B cell (primary cell): ENCODE measurements at regions not wholly inside any gene's neighbourhood (a gene's known extent, or its start where the extent isn't known, plus 50 kb on each side); places are given as distances from the start of the nearest gene placed in this dataset.

Source experiments
- ATAC-seq: fragments of 200-7000 bp; cut with Tn5 transposase; one replicate; pipeline ENCODE4 v1.10.0; 2021; ENCODE audit warnings: low read depth, mild to moderate bottlenecking, moderate number of reproducible peaks, moderate library complexity
- CTCF ChIA-PET: fragments of 350-600 bp; sonication (Branson Sonifier 250); formaldehyde crosslinking; loops from one replicate; lab custom pipeline; 2021; ENCODE audit warnings: antibody characterized with exemption, inconsistent platforms; lab: Charles Lee
- POLR2A ChIA-PET: fragments of 350-600 bp; sonication (Branson Sonifier 250); formaldehyde crosslinking; loops from one replicate; lab custom pipeline; 2021; ENCODE audit warnings: antibody characterized with exemption; lab: Charles Lee
- DNase-seq: peaks from one replicate; pipeline ENCODE4 v3.0.0; 2013
- H2AFZ ChIP-seq: 2 replicates; pipeline ENCODE4 v1.6.1; 2012; ENCODE audit warnings: mild to moderate bottlenecking, low read depth, low read length; ENCODE audit not compliant: insufficient read depth, poor library complexity, severe bottlenecking
- H3K27ac ChIP-seq, 2 donors: 1 replicate in 1 of 2; 2 replicates in 1 of 2; pipeline ENCODE4 v1.5.1; 2012 to 2013; ENCODE audit warnings: low read length in 2 of 2, mild to moderate bottlenecking in 2 of 2, moderate library complexity in 1 of 2
- H3K27me3 ChIP-seq, 4 experiments: fragments of 200-600 bp in 1 of 4; sonication (generic) in 1 of 4; replicated peaks in 1 of 4; 1 replicate in 2 of 4; 2 replicates in 2 of 4; pipeline versions ENCODE4 v1.6.1 to v1.7.0; 2013 to 2016; ENCODE audit warnings: low read length in 3 of 4, mild to moderate bottlenecking in 2 of 4, mixed read lengths in 1 of 4, moderate library complexity in 1 of 4; ENCODE audit not compliant: insufficient read depth in 4 of 4, control insufficient read depth in 3 of 4; ENCODE audit errors: control extremely low read depth in 1 of 4
- H3K36me3 ChIP-seq, 2 experiments: replicated peaks in 1 of 2; 1 replicate in 1 of 2; 2 replicates in 1 of 2; pipeline versions ENCODE4 v1.6.1 to v1.7.1; 2013; ENCODE audit warnings: low read length in 1 of 2; ENCODE audit not compliant: insufficient read depth in 2 of 2, control insufficient read depth in 1 of 2; ENCODE audit errors: control extremely low read depth in 1 of 2, extremely low read depth in 1 of 2
- H3K4me1 ChIP-seq, 2 donors: fragments of 200-600 bp in 1 of 2; sonication (generic) in 1 of 2; 1 replicate in 1 of 2; 2 replicates in 1 of 2; pipeline versions ENCODE4 v1.5.1 to v1.6.1; 2013 to 2017; ENCODE audit warnings: low read length in 2 of 2; ENCODE audit not compliant: control insufficient read depth in 2 of 2, insufficient read depth in 2 of 2
- H3K4me2 ChIP-seq: replicated peaks from 2 replicates; pipeline ENCODE3; 2012; ENCODE audit warnings: mild to moderate bottlenecking, low read depth, low read length; ENCODE audit not compliant: poor library complexity, severe bottlenecking
- H3K4me3 ChIP-seq, 5 experiments: fragments of 200-600 bp in 1 of 5; sonication (generic) in 1 of 5; 1 replicate in 3 of 5; 2 replicates in 2 of 5; pipeline versions ENCODE4 v1.5.1 to v1.7.0; 2011 to 2016; ENCODE audit warnings: low read length in 4 of 5, mild to moderate bottlenecking in 4 of 5, low read depth in 2 of 5, control low read depth in 1 of 5, moderate library complexity in 1 of 5; ENCODE audit not compliant: insufficient read depth in 1 of 5; ENCODE audit errors: control extremely low read depth in 1 of 5, extremely low read depth in 1 of 5
- H3K79me2 ChIP-seq: fragments of 200-600 bp; sonication (generic); one replicate; pipeline ENCODE4 v1.6.0; 2016; ENCODE audit warnings: low read length; ENCODE audit not compliant: control insufficient read depth, insufficient read depth
- H3K9ac ChIP-seq: fragments of 200-600 bp; sonication (generic); 2 replicates; pipeline ENCODE4 v1.6.1; 2017; ENCODE audit warnings: mild to moderate bottlenecking, low read length, moderate library complexity
- H3K9me3 ChIP-seq, 3 donors: one replicate each; pipeline versions ENCODE4 v1.6.1 to v1.7.1; 2013; ENCODE audit warnings: low read length in 2 of 3; ENCODE audit not compliant: control insufficient read depth in 2 of 3, insufficient read depth in 1 of 3; ENCODE audit errors: control extremely low read depth in 1 of 3
- H4K20me1 ChIP-seq: 2 replicates; pipeline ENCODE4 v1.6.0; 2012; ENCODE audit warnings: mild to moderate bottlenecking, low read length; ENCODE audit not compliant: insufficient read depth, control insufficient read depth, poor library complexity, severe bottlenecking
- H3K27ac Mint-ChIP-seq: one replicate; pipeline ENCODE4 v1.8.0; 2021; ENCODE audit warnings: mixed read lengths
- H3K27me3 Mint-ChIP-seq: one replicate; pipeline ENCODE4 v1.8.0; 2021; ENCODE audit warnings: mixed read lengths
- H3K4me1 Mint-ChIP-seq: one replicate; pipeline ENCODE4 v1.8.0; 2021; ENCODE audit warnings: mixed read lengths
- H3K4me3 Mint-ChIP-seq: one replicate; pipeline ENCODE4 v1.8.0; 2021; ENCODE audit warnings: mixed read lengths
- H3K9me3 Mint-ChIP-seq: one replicate; pipeline ENCODE4 v1.8.0; 2022; ENCODE audit warnings: mixed read lengths; ENCODE audit not compliant: insufficient read depth
- EZH2 ChIP-seq: IDR thresholded peaks from 2 replicates; pipeline ENCODE4 v1.6.1; 2012; ENCODE audit warnings: borderline replicate concordance, low read depth, mild to moderate bottlenecking, moderate library complexity, low read length; ENCODE audit not compliant: insufficient read depth, poor library complexity, severe bottlenecking
- WGBS: methylation state at CpG from one replicate; pipeline ENCODE4 v1.1.5; 2013; ENCODE audit warnings: missing lambda C conversion rate; ENCODE audit not compliant: insufficient coverage; 5-methylcytosine and 5-hydroxymethylcytosine counted together
- intact Hi-C: fragments of 100-400 bp; cut with micrococcal nuclease; formaldehyde crosslinking; loops from one replicate; pipeline ENCODE4 v1.10.0; 2022
- TF ChIP-seq, protein P1 (sequence below): fragments of 200-600 bp; IDR thresholded peaks from one replicate; pipeline ENCODE4 v1.8.0; 2022; ENCODE audit warnings: antibody characterized with exemption, mild to moderate bottlenecking

DNA sequence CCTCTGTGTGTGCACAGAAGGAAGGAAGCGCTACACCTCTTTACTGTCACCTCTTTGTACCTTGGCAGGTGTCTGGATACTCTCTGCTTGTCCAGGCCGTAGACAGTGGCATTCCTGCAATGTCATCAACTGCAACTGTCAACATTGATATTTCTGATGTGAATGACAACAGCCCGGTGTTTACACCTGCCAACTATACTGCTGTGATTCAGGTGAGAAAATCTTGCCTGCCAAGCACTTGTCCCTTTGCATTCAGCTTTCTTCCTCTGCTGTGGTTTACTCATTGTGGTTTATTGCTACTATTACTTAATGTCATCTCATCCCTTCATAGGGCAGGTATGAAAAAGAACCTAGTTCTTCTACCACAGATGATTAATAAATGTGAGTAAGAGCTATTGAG is 131.9 kb upstream of the MTNR1B start:
- CTCF ChIA-PET = no interaction called here
- H3K9me3 Mint-ChIP-seq = no peaks in the 10 kb centered on the region
- no peak overlapping the region for H3K4me2 ChIP-seq
- H2AFZ ChIP-seq = no peak overlapping the region
- H3K79me2 ChIP-seq = no peaks in the 10 kb centered on the region
- DNase-seq (no peak), ATAC-seq (no peak)
- no peaks in the 10 kb centered on the region for H3K27me3 ChIP-seq
- WGBS = 90% methylated on average over 3 of the region's 3 CpGs
- H4K20me1 ChIP-seq = no peaks in the 10 kb centered on the region
- H3K4me1 ChIP-seq = no peaks in the 10 kb centered on the region
- intact Hi-C loops = no loop called here
- TF ChIP-seq, protein P1, sequence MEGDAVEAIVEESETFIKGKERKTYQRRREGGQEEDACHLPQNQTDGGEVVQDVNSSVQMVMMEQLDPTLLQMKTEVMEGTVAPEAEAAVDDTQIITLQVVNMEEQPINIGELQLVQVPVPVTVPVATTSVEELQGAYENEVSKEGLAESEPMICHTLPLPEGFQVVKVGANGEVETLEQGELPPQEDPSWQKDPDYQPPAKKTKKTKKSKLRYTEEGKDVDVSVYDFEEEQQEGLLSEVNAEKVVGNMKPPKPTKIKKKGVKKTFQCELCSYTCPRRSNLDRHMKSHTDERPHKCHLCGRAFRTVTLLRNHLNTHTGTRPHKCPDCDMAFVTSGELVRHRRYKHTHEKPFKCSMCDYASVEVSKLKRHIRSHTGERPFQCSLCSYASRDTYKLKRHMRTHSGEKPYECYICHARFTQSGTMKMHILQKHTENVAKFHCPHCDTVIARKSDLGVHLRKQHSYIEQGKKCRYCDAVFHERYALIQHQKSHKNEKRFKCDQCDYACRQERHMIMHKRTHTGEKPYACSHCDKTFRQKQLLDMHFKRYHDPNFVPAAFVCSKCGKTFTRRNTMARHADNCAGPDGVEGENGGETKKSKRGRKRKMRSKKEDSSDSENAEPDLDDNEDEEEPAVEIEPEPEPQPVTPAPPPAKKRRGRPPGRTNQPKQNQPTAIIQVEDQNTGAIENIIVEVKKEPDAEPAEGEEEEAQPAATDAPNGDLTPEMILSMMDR = no peak
- no peak for TF ChIP-seq EZH2
- no peaks in the 10 kb centered on the region for H3K9me3 ChIP-seq
- POLR2A ChIA-PET = no interaction called here
- H3K9ac ChIP-seq = no peak overlapping the region
- no peak overlapping the region for H3K27ac ChIP-seq
- no peak overlapping the region for H3K4me3 Mint-ChIP-seq
- no peaks in the 10 kb centered on the region for H3K4me1 Mint-ChIP-seq
- H3K27ac Mint-ChIP-seq = no peak overlapping the region
- H3K27me3 Mint-ChIP-seq = no peaks in the 10 kb centered on the region
- H3K36me3 ChIP-seq = no peaks in the 10 kb centered on the region
- H3K4me3 ChIP-seq = no peak overlapping the region

DNA sequence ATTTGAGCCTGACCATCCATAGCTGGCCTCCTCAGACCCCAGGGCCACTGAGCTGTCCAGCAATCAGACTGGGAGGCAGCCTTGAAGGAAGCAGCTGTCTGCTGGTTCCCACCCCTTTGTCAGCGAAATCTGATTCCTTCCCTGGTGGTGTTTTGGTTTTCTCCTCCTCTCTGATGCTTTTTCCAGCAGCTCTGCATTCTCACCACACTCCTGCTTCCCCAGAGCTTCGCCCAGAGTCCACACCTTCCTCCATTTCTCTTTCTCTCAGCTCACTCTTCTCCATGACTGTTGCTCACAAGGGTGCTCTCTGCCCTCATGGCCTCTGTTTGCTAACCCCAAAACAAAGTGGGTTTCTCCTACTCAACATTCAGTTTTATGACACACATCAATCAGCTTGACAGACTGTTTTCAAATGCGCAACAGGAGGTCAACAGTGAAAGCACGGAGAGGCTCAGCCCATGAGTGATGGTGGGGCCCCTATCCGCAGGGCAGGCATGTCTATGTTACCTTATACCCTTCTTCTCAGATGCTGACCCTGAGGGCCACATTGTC is 130.6 kb upstream of the MTNR1B start:
- no peaks in the 10 kb centered on the region for H3K4me1 Mint-ChIP-seq
- Histone ChIP-seq H3K27ac (no peak overlapping the region), H4K20me1 (no peaks in the 10 kb centered on the region), H3K79me2 (no peaks in the 10 kb centered on the region), H3K27me3 (no peaks in the 10 kb centered on the region), H3K9ac (no peak overlapping the region), H3K9me3 (no peaks in the 10 kb centered on the region), H3K36me3 (no peaks in the 10 kb centered on the region), H3K4me3 (no peak overlapping the region), H3K4me1 (no peaks in the 10 kb centered on the region), H3K4me2 (no peak overlapping the region), H2AFZ (no peak overlapping the region)
- ChIA-PET CTCF (no interaction called here), POLR2A (no interaction called here)
- intact Hi-C loops = no loop called here
- H3K27me3 Mint-ChIP-seq = no peaks in the 10 kb centered on the region
- H3K4me3 Mint-ChIP-seq = no peak overlapping the region
- no peak for TF ChIP-seq EZH2
- TF ChIP-seq, protein P1 = no peak
- ATAC-seq (no peak), DNase-seq (no peak)
- WGBS = 75% methylated on average over 4 of the region's 5 CpGs
- no peak overlapping the region for H3K27ac Mint-ChIP-seq
- no peaks in the 10 kb centered on the region for H3K9me3 Mint-ChIP-seq
